GM12878 (cell line): ENCODE measurements at regions not wholly inside any gene's neighbourhood (a gene's known extent, or its start where the extent isn't known, plus 50 kb on each side); places are given as distances from the start of the nearest gene placed in this dataset.

ENCODE experiments used
- CREB1 ChIP-seq: IDR thresholded peaks from 2 replicates; pipeline ENCODE4 v1.6.1; 2012; ENCODE audit warnings: low read depth, mild to moderate bottlenecking, inconsistent platforms
- FOXM1 ChIP-seq: IDR thresholded peaks from 2 replicates; pipeline ENCODE4 v1.6.1; 2012; ENCODE audit warnings: low read depth, mild to moderate bottlenecking, inconsistent platforms, low read length, moderate library complexity
- NFYB ChIP-seq: IDR thresholded peaks from 2 replicates; pipeline ENCODE4 v1.6.1; 2011; ENCODE audit warnings: low read depth, mild to moderate bottlenecking, low read length, improper control_type of control experiment, moderate library complexity; ENCODE audit not compliant: insufficient read depth
- POLR2AphosphoS5 ChIP-seq: IDR thresholded peaks from 2 replicates; pipeline ENCODE4 v1.6.1; 2011; ENCODE audit warnings: mild to moderate bottlenecking, low read length, inconsistent platforms
- SREBF2 ChIP-seq: IDR thresholded peaks from 2 replicates; pipeline ENCODE4 v1.6.1; 2012; ENCODE audit warnings: mild to moderate bottlenecking, low read length
- SRF ChIP-seq, 2 experiments: IDR thresholded peaks; 2 replicates each; pipeline ENCODE4 v1.6.1; 2011; ENCODE audit warnings: low read depth in 2 of 2, low read length in 2 of 2, mild to moderate bottlenecking in 1 of 2, moderate library complexity in 1 of 2
- TAF1 ChIP-seq: IDR thresholded peaks from 2 replicates; pipeline ENCODE4 v1.6.1; 2011; ENCODE audit warnings: mild to moderate bottlenecking, low read depth, low read length, borderline replicate concordance
- TARDBP ChIP-seq: IDR thresholded peaks from 2 replicates; pipeline ENCODE4 v1.6.1; 2016; ENCODE audit warnings: borderline replicate concordance
- TF ChIP-seq, protein P1 (sequence below), 3 experiments: IDR thresholded peaks in 2 of 3; conservative IDR thresholded peaks in 1 of 3; 2 replicates each; pipeline ENCODE4 v1.5.1; 2011; ENCODE audit warnings: low read depth in 3 of 3, low read length in 3 of 3, mild to moderate bottlenecking in 3 of 3, control low read depth in 2 of 3, moderate library complexity in 2 of 3, inconsistent platforms in 1 of 3, mixed read lengths in 1 of 3; ENCODE audit not compliant: control insufficient read depth in 2 of 3, insufficient read depth in 1 of 3; ENCODE audit errors: extremely low read depth in 1 of 3
- TF ChIP-seq, protein P2 (sequence below): fragments of 450-650 bp; IDR thresholded peaks from 2 replicates; pipeline ENCODE4 v1.6.1; 2016; ENCODE audit warnings: mild to moderate bottlenecking, moderate library complexity, borderline replicate concordance

- TF ChIP-seq, protein P1, sequence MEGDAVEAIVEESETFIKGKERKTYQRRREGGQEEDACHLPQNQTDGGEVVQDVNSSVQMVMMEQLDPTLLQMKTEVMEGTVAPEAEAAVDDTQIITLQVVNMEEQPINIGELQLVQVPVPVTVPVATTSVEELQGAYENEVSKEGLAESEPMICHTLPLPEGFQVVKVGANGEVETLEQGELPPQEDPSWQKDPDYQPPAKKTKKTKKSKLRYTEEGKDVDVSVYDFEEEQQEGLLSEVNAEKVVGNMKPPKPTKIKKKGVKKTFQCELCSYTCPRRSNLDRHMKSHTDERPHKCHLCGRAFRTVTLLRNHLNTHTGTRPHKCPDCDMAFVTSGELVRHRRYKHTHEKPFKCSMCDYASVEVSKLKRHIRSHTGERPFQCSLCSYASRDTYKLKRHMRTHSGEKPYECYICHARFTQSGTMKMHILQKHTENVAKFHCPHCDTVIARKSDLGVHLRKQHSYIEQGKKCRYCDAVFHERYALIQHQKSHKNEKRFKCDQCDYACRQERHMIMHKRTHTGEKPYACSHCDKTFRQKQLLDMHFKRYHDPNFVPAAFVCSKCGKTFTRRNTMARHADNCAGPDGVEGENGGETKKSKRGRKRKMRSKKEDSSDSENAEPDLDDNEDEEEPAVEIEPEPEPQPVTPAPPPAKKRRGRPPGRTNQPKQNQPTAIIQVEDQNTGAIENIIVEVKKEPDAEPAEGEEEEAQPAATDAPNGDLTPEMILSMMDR (IDR thresholded peaks at IDR 0.05 in 2 of 3, conservative IDR thresholded peaks at IDR 0.05 in 1 of 3; ENCODE audit: control insufficient read depth in 2 of 3, extremely low read depth in 1 of 3, insufficient read depth in 1 of 3, low read depth in 3 of 3, low read length in 3 of 3), result no peak
- TF ChIP-seq TAF1, result no peak
- no peak for TF ChIP-seq SREBF2
- no peak for TF ChIP-seq POLR2AphosphoS5
- no peak for TF ChIP-seq SRF (IDR thresholded peaks at IDR 0.05; ENCODE audit: low read depth in 2 of 2, low read length in 2 of 2)
- no peak for TF ChIP-seq TARDBP
- TF ChIP-seq FOXM1, result no peak
- TF ChIP-seq, protein P2, sequence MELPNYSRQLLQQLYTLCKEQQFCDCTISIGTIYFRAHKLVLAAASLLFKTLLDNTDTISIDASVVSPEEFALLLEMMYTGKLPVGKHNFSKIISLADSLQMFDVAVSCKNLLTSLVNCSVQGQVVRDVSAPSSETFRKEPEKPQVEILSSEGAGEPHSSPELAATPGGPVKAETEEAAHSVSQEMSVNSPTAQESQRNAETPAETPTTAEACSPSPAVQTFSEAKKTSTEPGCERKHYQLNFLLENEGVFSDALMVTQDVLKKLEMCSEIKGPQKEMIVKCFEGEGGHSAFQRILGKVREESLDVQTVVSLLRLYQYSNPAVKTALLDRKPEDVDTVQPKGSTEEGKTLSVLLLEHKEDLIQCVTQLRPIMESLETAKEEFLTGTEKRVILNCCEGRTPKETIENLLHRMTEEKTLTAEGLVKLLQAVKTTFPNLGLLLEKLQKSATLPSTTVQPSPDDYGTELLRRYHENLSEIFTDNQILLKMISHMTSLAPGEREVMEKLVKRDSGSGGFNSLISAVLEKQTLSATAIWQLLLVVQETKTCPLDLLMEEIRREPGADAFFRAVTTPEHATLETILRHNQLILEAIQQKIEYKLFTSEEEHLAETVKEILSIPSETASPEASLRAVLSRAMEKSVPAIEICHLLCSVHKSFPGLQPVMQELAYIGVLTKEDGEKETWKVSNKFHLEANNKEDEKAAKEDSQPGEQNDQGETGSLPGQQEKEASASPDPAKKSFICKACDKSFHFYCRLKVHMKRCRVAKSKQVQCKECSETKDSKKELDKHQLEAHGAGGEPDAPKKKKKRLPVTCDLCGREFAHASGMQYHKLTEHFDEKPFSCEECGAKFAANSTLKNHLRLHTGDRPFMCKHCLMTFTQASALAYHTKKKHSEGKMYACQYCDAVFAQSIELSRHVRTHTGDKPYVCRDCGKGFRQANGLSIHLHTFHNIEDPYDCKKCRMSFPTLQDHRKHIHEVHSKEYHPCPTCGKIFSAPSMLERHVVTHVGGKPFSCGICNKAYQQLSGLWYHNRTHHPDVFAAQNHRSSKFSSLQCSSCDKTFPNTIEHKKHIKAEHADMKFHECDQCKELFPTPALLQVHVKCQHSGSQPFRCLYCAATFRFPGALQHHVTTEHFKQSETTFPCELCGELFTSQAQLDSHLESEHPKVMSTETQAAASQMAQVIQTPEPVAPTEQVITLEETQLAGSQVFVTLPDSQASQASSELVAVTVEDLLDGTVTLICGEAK, result no peak
- TF ChIP-seq CREB1, result no peak
- TF ChIP-seq NFYB, result no peak
These were observed 263.1 kb downstream of the LRIG3 start for GRCh38 chr12:58657190-58657589.
